ENCODE measurements at regions not wholly inside any gene's neighbourhood (a gene's known extent, or its start where the extent isn't known, plus 50 kb on each side); places are given as distances from the start of the nearest gene placed in this dataset.

GRCh38 chrX:10327651-10328050 lies 170.9 kb downstream of the CLCN4 start:
- no peak for TF ChIP-seq CTCF (conservative IDR thresholded peaks at IDR 0.05; ENCODE audit: low read length)
- no peak for TF ChIP-seq EZH2phosphoT487 (IDR thresholded peaks at IDR 0.05; ENCODE audit: borderline replicate concordance, low read depth, low read length)
